Loucy (cell line): ENCODE measurements at regions not wholly inside any gene's neighbourhood (a gene's known extent, or its start where the extent isn't known, plus 50 kb on each side); places are given as distances from the start of the nearest gene placed in this dataset.

Experiments
- H2AFZ ChIP-seq: fragments of 200-600 bp; sonication (generic); 2 replicates; pipeline ENCODE4 v1.6.0; 2016; ENCODE audit warnings: antibody characterized with exemption, mild to moderate bottlenecking, low read length, moderate library complexity
- H3F3A ChIP-seq: fragments of 200-600 bp; 2 replicates; pipeline ENCODE4 v1.6.0; 2016; ENCODE audit warnings: antibody characterized with exemption, low read depth, mild to moderate bottlenecking
- H3K27me3 ChIP-seq: fragments of 200-600 bp; sonication (generic); 2 replicates; pipeline ENCODE4 v1.6.1; 2014; ENCODE audit warnings: low read length, mild to moderate bottlenecking; ENCODE audit not compliant: insufficient read depth, poor library complexity, severe bottlenecking
- H3K36me3 ChIP-seq: fragments of 200-600 bp; sonication (generic); 2 replicates; pipeline ENCODE4 v1.6.1; 2016; ENCODE audit warnings: low read length; ENCODE audit not compliant: insufficient read depth
- H3K4me1 ChIP-seq: fragments of 200-600 bp; sonication (generic); 2 replicates; pipeline ENCODE4 v1.5.1; 2014; ENCODE audit warnings: low read length, mild to moderate bottlenecking; ENCODE audit not compliant: insufficient read depth, poor library complexity, severe bottlenecking
- H3K4me2 ChIP-seq: fragments of 200-600 bp; sonication (generic); 2 replicates; pipeline ENCODE4 v1.6.0; 2014; ENCODE audit warnings: antibody characterized with exemption, low read length, low read depth, mild to moderate bottlenecking; ENCODE audit not compliant: poor library complexity, severe bottlenecking
- H3K4me3 ChIP-seq: fragments of 200-600 bp; sonication (generic); 2 replicates; pipeline ENCODE4 v1.5.1; 2014; ENCODE audit warnings: low read length, mild to moderate bottlenecking, mixed read lengths; ENCODE audit not compliant: poor library complexity, severe bottlenecking
- H3K79me2 ChIP-seq: fragments of 200-600 bp; sonication (generic); 2 replicates; pipeline ENCODE4 v1.6.1; 2014; ENCODE audit warnings: low read length; ENCODE audit not compliant: insufficient read depth
- H3K9ac ChIP-seq: fragments of 200-600 bp; sonication (generic); 2 replicates; pipeline ENCODE4 v1.6.0; 2014; ENCODE audit warnings: mild to moderate bottlenecking, low read depth, low read length, moderate library complexity; ENCODE audit not compliant: poor library complexity, severe bottlenecking
- H3K9me2 ChIP-seq: fragments of 200-600 bp; sonication (generic); replicated peaks from 2 replicates; pipeline ENCODE4 v1.6.1; 2016; ENCODE audit warnings: low read depth, low read length, mixed read lengths
- H3K9me3 ChIP-seq: fragments of 200-600 bp; sonication (generic); 2 replicates; pipeline ENCODE4 v1.6.1; 2014; ENCODE audit warnings: mild to moderate bottlenecking, antibody characterized with exemption, low read length, low read depth; ENCODE audit not compliant: insufficient read depth
- H4K20me1 ChIP-seq: fragments of 200-600 bp; sonication (generic); 2 replicates; pipeline ENCODE4 v1.6.0; 2014; ENCODE audit warnings: antibody characterized with exemption, low read length, mild to moderate bottlenecking; ENCODE audit not compliant: insufficient read depth, poor library complexity, severe bottlenecking
- CTCF ChIP-seq: fragments of 200-600 bp; sonication (generic); conservative IDR thresholded peaks from 2 replicates; pipeline ENCODE4 v1.5.1; 2014; ENCODE audit warnings: mild to moderate bottlenecking, antibody characterized with exemption, low read length
- EZH2phosphoT487 ChIP-seq: fragments of 200-600 bp; IDR thresholded peaks from 2 replicates; pipeline ENCODE4 v1.6.1; 2018; ENCODE audit warnings: antibody characterized with exemption, mild to moderate bottlenecking, moderate library complexity, borderline replicate concordance

GRCh38 chr5:23289162-23289561, 218.2 kb upstream of the PRDM9 start:
- TF ChIP-seq EZH2phosphoT487 (no peak), CTCF (no peak)
- no peaks in the 10 kb centered on the region for H4K20me1 ChIP-seq
- no peak overlapping the region for H3K4me2 ChIP-seq

GRCh38 chr5:23284656-23285055, 222.8 kb upstream of the PRDM9 start:
- Histone ChIP-seq H2AFZ (no peak overlapping the region), H3K4me1 (no peaks in the 10 kb centered on the region), H3K4me2 (no peak overlapping the region), H3K4me3 (no peak overlapping the region), H4K20me1 (no peaks in the 10 kb centered on the region), H3K9me3 (no peaks in the 10 kb centered on the region), H3K9me2 (0 out of 2 replicates have a peak, but pooled peaks cover 3% of the 10 kb centered on the region), H3K9ac (no peak overlapping the region), H3K27me3 (no peaks in the 10 kb centered on the region), H3F3A (no peaks in the 10 kb centered on the region), H3K79me2 (no peaks in the 10 kb centered on the region), H3K36me3 (no peaks in the 10 kb centered on the region)
- TF ChIP-seq EZH2phosphoT487: no peak
- no peak for TF ChIP-seq CTCF

More at GRCh38 chr5:23289162-23289561, 218.2 kb upstream of the PRDM9 start:
- H3K9me3 ChIP-seq: no peaks in the 10 kb centered on the region
- no peaks in the 10 kb centered on the region for H3K79me2 ChIP-seq
- H3K4me1 ChIP-seq: no peaks in the 10 kb centered on the region
- H2AFZ ChIP-seq: no peak overlapping the region
- no peak overlapping the region for H3K4me3 ChIP-seq
- H3K36me3 ChIP-seq: no peaks in the 10 kb centered on the region
- no peaks in the 10 kb centered on the region for H3K27me3 ChIP-seq
- 0 out of 2 replicates have a peak, but pooled peaks cover 3% of the 10 kb centered on the region for H3K9me2 ChIP-seq
- no peaks in the 10 kb centered on the region for H3F3A ChIP-seq
- H3K9ac ChIP-seq: no peak overlapping the region

- Histone ChIP-seq H3K36me3 (no peaks in the 10 kb centered on the region), H3K4me2 (no peak overlapping the region), H4K20me1 (no peaks in the 10 kb centered on the region), H3K9me2 (no peaks in the 10 kb centered on the region), H3K9ac (no peak overlapping the region), H3K4me3 (no peak overlapping the region), H3K27me3 (no peaks in the 10 kb centered on the region), H3K4me1 (no peaks in the 10 kb centered on the region), H3F3A (no peaks in the 10 kb centered on the region), H3K79me2 (no peaks in the 10 kb centered on the region), H2AFZ (no peak overlapping the region), H3K9me3 (no peaks in the 10 kb centered on the region)
- TF ChIP-seq CTCF (no peak), EZH2phosphoT487 (no peak)
Observed at GRCh38 chr5:23274171-23274570, 233.2 kb upstream of the PRDM9 start.
